ENCODE measurements at regions not wholly inside any gene's neighbourhood (a gene's known extent, or its start where the extent isn't known, plus 50 kb on each side); places are given as distances from the start of the nearest gene placed in this dataset.

DNA sequence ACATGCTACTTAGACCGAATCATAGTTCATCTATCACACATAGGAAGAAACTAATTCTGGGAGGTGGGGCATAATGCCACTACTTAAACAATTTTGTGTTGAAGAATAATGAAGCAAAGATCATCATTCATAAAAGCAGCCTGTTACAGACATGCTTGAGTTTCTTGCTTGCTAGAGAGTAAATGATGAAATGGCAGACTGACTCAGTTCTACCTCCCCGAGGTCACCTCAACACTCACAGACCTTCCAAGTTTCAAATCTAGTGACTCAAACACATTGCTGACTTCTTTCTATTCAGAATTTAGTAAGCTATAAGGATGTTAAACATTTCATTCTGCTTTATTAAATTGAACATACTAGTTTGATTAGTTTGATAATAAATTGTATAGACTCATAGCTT, 636.5 kb upstream of the FRG1 start:
- DNase-seq (ENCODE audit: low spot score) (no peak), ATAC-seq (no peak)
- intact Hi-C loops (cut with DNase I): no loop called here

DNA sequence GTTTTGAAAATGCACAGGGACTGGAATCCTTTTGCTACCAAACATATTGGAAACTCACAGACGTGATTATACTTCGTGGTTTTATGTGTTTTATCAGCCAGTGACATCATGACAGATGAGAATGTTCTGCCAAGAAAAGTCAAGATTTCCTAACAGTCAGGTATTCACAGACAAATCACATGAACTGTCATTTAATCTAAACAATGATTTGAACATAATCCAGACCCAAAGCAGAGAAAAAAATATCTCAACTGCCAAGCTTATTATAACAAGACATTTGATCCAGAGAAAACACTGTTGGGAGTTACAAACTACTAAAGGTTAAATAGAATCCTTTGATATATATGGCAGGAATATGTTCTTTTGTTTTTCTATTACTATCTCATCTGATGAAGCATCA, 635.9 kb upstream of the FRG1 start:
- intact Hi-C loops (cut with DNase I): no loop called here
- no peak for DNase-seq (ENCODE audit: low spot score)
- ATAC-seq: no peak

DNA sequence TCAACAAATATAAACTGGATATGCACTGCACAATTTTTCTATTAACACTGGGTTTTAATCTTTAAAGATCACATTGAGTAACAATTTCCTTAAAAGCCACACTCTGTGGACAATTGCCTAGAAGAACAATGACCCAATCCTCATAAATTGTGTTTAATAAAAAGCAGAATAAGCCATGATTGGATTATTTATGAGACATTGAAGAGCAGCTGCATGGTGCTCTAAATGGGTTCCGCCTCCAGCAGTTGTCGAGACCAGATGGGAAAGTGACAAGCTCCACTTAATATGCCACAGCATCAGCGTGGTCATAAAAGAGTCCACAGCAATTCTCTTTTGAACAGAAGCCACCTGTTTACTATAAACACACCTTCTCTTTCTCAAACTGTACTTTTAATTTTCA, 635.2 kb upstream of the FRG1 start:
- intact Hi-C loops (cut with DNase I): no loop called here

DNA sequence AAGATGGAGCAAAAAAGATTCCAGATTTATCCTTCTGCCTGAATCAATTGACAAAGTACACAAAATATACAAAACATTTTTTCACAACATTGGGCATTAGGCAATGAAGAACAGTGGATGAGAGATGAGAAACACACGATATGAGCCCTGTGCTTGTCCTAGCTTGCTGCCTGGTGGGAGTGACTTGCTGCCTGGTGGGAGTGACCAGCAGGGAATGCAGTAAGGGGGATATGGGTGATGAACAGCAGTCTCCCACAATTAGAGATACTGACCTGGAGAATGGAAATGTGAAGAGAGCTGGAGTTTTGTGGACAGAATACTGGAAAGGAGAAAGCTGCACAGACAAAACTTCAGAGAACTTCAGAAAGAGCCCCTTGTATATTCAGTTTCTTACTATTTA, 629.4 kb upstream of the FRG1 start:
- DNase-seq (ENCODE audit: low spot score): no peak
- intact Hi-C loops (cut with DNase I): no loop called here
- no peak for ATAC-seq

More for the DNA sequence above, 635.2 kb upstream of the FRG1 start:
- DNase-seq (ENCODE audit: low spot score): no peak
- no peak for ATAC-seq

DNA sequence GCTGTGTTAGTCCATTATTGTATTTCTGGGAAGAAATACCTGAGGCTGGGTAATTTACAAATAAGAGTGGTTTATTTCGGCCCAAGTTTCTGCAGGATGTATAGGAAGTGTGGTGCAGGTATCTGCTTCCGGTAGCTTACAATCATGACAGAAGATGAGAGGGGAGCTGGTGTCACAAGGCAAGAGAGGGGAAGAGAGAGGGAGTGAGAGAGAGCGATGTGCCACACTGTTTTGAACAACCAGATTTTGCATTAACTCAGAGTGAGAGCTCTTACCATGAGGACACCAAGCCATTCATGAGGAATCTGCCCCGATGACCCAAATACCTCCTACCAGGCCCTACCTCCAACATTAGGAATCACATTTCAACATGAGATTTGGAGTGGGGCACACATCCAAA, 627.6 kb upstream of the FRG1 start:
- no peak for DNase-seq (ENCODE audit: low spot score)
- no peak for ATAC-seq
- intact Hi-C loops (cut with DNase I): no loop called here

DNA sequence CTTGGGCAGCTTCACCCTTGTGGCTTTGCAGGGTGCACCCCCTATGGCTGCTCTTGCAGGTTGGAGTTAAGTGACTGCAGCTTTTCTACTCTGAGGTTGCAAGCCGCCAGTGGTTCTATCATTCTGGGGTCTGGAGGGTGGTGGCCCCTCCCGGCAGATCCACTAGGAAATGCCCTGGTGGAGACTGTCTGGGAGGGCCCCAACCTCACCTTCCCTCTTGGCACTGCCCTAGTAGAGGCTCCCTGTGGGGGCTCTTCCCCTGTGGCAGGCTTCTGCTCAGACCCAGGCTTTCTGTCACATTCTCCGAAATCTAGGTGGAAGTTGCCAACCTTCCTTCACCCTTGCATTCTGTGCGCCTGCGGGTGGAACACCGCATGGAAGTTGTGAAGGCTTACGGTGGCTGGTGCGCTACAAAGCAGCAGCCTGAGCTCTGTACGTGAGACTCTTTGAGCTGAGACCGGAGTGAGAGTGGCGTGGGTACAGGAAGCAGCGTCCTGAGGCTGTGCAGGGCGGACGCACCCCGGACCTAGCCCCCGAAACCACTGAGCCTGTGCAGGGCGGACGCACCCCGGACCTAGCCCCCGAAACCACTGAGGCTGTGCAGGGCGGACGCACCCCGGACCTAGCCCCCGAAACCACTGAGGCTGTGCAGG, 626.7 kb upstream of the FRG1 start:
- ATAC-seq: no peak
- no peak for DNase-seq (ENCODE audit: low spot score)
- intact Hi-C loops (cut with DNase I): no loop called here

DNA sequence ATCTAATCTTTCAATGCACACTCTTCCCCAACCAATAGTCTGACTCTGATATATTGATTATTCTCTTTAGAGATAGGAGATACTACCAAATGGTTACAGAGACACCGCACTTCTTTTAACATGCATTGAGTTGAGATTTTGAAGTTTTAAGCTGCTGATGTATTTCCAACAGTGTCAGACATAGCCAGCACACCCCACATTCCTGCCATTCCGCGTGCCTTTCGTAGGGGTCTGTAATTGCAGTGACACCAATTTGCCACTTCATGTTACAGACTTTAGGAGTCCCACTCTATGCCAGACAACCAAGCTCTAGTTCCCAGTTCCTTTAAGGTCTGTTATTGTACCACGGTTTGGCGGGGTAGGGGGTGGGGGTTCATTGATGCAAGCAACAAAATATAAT, 618.2 kb upstream of the FRG1 start:
- no peak for ATAC-seq
- intact Hi-C loops (cut with DNase I): no loop called here
- DNase-seq (ENCODE audit: low spot score): no peak

DNA sequence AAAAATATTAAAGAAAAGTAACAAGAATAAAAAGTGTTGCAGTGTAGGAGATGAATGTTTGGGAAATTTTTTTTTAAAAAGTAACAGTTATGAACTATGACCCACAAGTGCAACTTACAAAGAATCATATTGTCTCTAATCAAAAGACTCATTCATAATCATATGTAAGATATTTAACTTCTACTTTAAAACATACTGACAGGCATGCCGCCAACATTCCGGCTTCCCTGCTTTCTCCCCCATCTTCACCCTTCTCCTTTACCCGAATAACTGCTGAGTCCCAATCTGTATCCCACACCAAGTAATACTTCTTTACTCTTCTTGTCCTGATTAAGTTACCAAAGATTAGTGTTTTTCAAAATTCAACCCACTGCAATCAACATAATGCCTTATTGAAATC, 598.8 kb upstream of the FRG1 start:
- no peak for DNase-seq (ENCODE audit: low spot score)
- intact Hi-C loops (cut with DNase I): no loop called here
- ATAC-seq: no peak

DNA sequence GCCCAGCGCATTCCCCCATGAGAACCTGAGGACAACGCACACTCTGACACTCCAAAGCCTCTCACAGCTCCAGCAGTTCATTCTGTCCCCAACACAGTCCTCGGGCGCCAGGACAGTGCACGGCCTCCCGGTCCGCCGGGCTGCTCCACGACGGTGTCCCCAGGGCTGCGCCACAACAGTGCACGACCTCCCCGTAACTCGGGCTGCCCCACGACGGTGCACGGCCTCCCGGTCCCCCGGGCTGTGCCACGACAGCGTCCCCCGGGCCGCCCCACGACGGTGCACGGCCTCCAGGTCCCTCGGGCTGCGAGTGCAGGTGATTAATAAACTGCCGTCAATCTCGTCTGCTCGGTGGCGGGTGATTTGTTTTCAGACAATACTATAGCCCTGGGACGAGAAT, 585.1 kb upstream of the FRG1 start:
- ATAC-seq: no peak

DNA sequence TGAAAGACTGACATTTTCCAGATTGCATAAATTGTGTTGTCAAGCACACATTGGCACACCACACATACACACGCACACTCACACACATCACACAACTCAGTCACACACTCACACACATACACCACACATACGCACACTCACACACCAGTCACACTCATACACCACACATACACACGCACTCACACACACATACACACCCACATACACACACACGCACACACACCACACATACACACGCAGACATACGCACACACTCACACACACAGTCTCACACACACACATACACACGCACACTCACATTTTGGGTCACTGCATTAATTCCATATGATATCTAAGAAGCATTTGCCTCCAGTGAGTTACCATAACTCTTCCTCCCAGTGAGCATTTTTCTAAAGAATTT, 578.3 kb upstream of the FRG1 start:
- intact Hi-C loops (cut with DNase I): no loop called here
- no peak for DNase-seq (ENCODE audit: low spot score)
- ATAC-seq: no peak

More for the DNA sequence above, 585.1 kb upstream of the FRG1 start:
- intact Hi-C loops (cut with DNase I): no loop called here
- no peak for DNase-seq (ENCODE audit: low spot score)

DNA sequence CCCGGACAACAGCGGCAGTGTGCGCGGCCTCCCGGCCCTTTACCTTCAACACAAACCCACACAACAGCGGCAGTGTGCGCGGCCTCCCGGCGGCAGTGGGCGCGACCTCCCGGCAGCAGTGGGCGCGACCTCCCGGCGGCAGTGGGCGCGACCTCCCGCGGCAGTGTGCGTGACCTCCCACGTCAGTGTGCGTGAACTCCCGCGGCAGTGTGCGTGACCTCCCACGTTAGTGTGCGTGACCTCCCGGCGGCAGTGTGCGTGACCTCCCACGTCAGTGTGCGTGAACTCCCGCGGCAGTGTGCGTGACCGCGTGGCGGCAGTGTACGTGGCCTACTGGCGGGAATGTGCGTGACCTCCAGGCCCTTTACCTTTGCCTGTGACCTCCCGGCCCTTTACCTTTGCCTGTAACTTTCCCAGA, 576.6 kb upstream of the FRG1 start:
- intact Hi-C loops (cut with DNase I): no loop called here
- no peak for DNase-seq (ENCODE audit: low spot score)
- ATAC-seq: no peak

DNA sequence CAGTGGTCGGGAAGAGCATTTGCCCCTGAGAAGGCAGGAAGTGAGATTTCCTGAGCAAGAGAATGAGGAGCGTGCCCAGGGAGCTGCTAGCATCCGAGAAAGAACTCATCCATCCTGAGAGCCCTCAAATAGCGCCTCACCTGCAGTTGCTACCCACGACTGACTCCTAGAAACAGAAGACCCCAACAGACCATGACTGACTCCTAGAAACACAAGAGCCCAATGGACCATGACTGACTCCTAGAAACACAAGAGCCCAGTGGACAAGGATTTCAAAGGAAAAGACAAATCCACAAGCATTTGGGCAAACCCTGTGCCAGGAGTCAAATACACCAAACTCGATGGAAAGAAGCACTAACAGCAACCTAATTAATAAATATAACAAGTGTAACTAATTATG, 575.2 kb upstream of the FRG1 start:
- ATAC-seq: no peak
- intact Hi-C loops (cut with DNase I): no loop called here
- DNase-seq (ENCODE audit: low spot score): no peak

DNA sequence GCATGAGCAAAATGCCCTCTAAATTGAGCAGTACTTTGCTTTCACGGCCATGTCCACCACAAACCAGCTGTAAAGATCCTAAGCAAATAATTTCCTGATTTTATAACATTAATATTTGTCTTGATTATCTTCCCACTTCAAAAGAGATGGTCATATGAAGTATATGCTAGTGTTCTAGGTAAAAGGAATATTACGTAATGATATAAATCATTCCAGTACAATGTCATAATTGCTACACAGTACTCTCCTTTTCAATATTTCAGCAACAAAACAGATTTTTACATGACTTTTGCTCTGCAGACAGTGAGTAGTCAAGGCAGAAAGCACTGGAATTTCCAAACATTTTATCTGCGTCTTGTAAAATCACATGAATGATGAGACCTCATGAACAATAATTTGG, 572.8 kb upstream of the FRG1 start:
- intact Hi-C loops (cut with DNase I): no loop called here
- DNase-seq (ENCODE audit: low spot score): no peak
- no peak for ATAC-seq

DNA sequence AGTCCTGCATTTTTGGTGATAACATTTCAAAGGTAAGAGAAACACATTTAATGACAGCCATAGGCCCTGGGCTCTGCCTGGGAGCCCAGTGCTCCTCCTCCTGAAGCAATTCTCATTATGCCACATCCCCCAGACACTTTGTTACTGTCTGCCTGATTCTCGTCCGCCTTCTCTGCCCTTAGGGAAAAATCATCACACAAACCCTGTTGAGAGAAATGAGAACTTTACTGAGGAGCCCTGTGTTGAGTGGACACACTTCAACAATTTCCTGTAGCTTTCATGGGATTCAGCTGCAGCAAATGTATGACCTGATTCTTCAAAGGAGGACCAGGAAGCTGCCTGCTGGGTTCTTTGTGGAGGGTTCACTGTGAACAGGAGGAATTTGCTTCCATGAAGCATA, 566.5 kb upstream of the FRG1 start:
- ATAC-seq: no peak
- intact Hi-C loops (cut with DNase I): no loop called here

DNA sequence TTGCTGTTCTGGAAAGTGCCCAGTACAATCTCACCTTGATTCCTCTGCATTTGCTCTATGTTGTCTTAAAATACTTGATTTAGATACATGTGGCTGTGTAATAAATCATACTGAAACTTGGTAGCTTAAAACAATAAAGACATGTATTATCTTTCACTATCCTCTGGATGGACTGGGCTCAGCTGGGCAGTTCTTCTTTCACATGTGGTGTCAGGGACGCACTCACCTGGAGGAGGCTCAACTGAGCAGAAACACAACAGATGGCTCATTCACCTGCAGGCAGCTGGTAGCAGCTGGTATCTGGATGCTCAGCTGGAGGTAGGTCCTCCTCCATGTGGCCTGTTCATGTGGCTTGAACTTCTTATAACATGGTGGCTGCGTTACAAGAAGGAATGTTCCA, 563.8 kb upstream of the FRG1 start:
- no peak for ATAC-seq
- no peak for DNase-seq (ENCODE audit: low spot score)
- intact Hi-C loops (cut with DNase I): no loop called here

More for the DNA sequence above, 566.5 kb upstream of the FRG1 start:
- no peak for DNase-seq (ENCODE audit: low spot score)

DNA sequence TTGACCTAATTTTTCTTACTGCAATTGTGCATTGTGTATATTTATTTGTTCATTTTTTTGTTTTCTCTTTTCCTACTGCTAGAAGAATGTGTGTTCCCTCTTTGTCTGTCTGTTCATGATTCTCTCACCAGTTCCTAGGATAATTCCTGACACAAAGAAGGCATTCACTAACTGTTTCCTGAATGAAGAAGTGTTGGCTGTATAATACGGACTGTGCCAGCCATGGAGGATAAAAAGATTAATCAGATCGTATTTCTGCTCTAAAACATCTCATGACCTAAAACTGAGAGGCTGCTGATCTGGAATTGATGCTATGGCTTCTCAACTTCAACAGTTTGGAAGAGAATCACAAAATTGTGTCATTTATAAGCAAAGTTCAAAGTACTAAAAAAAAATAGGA, 563.1 kb upstream of the FRG1 start:
- no peak for ATAC-seq
- no peak for DNase-seq (ENCODE audit: low spot score)
- intact Hi-C loops (cut with DNase I): no loop called here

DNA sequence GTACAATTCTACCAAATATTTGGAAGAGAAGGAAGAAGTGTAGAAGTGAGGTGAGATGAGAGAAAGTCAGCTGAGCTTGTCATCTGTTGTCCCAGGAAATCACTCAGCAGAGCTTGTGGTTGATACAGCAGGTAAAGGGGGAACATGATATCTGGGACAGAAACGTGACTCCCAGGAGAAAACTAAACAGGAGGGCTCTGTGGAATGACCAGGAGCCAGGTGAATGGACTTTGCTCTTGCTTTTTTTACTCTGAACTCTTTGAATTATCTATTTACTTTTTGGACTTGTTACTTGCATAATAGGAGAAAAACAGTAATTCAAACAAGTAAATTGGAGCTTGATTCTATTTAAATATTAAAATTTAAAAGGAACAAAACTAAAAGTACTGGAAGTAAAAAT, 555.6 kb upstream of the FRG1 start:
- ATAC-seq (no peak), DNase-seq (ENCODE audit: low spot score) (no peak)
- intact Hi-C loops (cut with DNase I): no loop called here

DNA sequence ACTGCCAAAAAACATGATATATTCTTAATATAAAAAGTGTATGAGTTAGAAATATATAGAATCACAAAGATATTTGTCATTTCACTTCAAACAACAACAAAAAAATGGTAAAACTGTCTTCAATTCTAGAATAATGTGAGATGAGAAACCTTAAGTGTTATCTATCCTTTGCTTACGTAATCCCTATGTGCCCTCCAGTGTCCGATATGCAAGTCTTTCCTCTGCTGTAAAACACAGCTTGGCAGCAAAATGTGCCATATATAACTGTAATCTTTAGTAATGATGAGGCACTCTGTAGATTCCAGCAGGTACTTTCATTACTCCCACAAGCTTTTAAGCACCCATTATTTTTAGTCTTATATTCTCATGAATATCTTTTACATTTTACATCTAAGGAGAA, 555.1 kb upstream of the FRG1 start:
- DNase-seq (ENCODE audit: low spot score) (no peak), ATAC-seq (no peak)
- intact Hi-C loops (cut with DNase I): no loop called here

DNA sequence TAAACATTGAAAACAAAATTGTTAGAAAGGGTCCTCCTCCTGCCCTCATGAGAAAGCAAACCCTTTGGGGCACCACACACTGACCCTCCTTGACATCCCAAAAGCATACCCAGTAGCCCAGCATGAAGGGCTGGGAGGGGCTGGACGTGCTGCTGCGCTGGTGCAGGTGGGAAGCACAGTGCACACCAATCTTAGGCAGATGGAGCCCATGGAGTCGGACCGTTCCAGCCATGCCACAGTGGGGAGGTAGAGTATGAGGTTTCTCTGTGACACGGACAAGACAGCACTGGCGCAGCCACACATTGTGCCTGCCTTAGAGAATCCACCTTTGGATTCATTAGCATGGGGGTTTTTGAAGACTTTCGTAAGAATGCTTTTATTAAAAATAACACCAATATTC, 544.2 kb upstream of the FRG1 start:
- intact Hi-C loops (cut with DNase I): no loop called here
- no peak for ATAC-seq
- DNase-seq (ENCODE audit: low spot score): no peak

DNA sequence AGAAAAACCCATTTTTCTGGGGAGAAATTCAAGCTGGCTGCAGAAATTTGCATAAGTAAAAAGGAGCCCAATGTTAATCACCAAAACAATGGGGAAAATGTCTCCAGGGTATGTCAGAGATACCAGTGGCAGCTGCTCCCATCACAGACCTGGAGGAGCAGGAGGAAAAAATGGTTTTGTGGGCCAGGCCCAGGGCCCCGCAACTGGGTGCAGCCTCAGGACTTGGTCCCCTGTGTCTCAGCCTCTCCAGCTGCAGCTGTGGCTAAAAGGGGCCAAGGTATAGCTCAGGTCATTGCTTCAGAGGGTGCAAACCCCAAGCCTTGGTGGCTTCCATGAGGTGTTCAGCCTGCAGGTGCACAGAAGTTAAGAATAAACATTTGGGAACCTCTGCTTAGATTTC, 536.4 kb upstream of the FRG1 start:
- no peak for DNase-seq (ENCODE audit: low spot score)
- intact Hi-C loops (cut with DNase I): no loop called here
- ATAC-seq: no peak

DNA sequence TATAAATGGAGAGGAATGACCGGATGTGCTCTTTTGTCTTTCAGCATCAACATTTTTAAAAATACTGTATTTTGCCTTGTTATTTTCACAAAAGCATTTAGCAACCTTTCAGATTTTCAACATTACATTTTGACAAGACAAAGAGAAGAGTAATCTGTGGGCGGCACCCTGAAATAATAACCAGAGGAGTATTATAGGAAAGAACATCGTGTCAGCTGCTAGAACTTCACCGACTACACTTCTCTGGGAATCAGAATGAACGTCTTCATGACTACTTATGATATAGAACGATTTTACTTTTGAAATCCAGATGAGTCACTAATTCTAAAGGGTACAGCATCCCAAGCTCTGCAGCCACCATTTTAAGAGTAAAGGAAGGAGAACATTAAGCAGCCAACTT, 531.5 kb upstream of the FRG1 start:
- ATAC-seq (no peak), DNase-seq (ENCODE audit: low spot score) (no peak)
- intact Hi-C loops (cut with DNase I): no loop called here

DNA sequence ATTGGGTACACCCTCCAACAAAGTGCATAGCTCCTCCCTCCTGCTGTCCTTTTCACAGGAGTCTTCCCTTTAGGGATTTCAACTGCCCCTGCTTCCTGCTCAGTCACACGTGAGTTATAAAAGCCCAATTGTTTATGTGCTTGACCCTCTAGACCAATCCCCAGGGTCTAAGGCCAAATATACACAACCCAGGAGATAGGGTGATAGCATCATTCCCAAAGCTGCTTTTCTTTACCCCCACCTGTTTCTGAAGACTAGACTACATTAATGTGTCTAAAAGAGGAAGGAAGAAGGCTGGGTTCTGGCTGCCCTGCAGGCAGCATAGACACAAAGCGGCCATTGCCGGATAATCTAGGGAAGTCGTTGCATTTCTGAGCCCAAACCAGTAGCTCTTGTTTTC, 526.7 kb upstream of the FRG1 start:
- ATAC-seq (no peak), DNase-seq (ENCODE audit: low spot score) (no peak)
- intact Hi-C loops (cut with DNase I): no loop called here

All from sciatic nerve (tissue), 2 donors.